Spleen (tissue), 7 donors: ENCODE measurements at regions not wholly inside any gene's neighbourhood (a gene's known extent, or its start where the extent isn't known, plus 50 kb on each side); places are given as distances from the start of the nearest gene placed in this dataset.

Source experiments
- CTCF ChIP-seq, 11 experiments: fragments of 200-600 bp in 7 of 11; fragments of 450-650 bp in 4 of 11; sonication (generic) in 4 of 11; IDR thresholded peaks in 8 of 11; conservative IDR thresholded peaks in 3 of 11; 1 replicate in 7 of 11; 2 replicates in 4 of 11; pipeline versions ENCODE4 v1.4.0 to v1.8.0; 2016 to 2021; ENCODE audit warnings: antibody characterized with exemption in 11 of 11, inconsistent platforms in 4 of 11, mild to moderate bottlenecking in 1 of 11
- POLR2AphosphoS5 ChIP-seq, 3 donors: sonication (generic); formaldehyde crosslinking; IDR thresholded peaks; one replicate each; pipeline ENCODE4 v1.5.1; 2017; ENCODE audit warnings: antibody characterized with exemption in 3 of 3
- donor health status: DM: no; HTN: no; CAD: no; lungs with moderate emphysema.
- donor health status: DM: no; HTN: no; CAD: no.
- donor health status: DM: no; HTN: no; CAD: no.

GRCh38 chr13:104014803-104015645, 948.8 kb upstream of the SLC10A2 start:
- TF ChIP-seq CTCF (IDR thresholded peaks at IDR 0.05 in 8 of 11, conservative IDR thresholded peaks at IDR 0.05 in 3 of 11) (no peak), POLR2AphosphoS5 (IDR thresholded peaks at IDR 0.05) (no peak)
